ENCODE measurements at regions not wholly inside any gene's neighbourhood (a gene's known extent, or its start where the extent isn't known, plus 50 kb on each side); places are given as distances from the start of the nearest gene placed in this dataset.
"Not testable (repeated sequence)": the region's sequence is repeated elsewhere in the genome, so short reads cannot be mapped to it uniquely, and the experiment has no call there.

GRCh38 chr11:98710986-98711385 is 309.8 kb upstream of the CNTN5 start:
- no peak overlapping the region for H3K4me3 ChIP-seq
- no peak overlapping the region for H3K27ac ChIP-seq

GRCh38 chr11:98720951-98721350 is 299.8 kb upstream of the CNTN5 start:
- Histone ChIP-seq H3K4me3 (no peak overlapping the region), H3K27ac (no peak overlapping the region)

DNA sequence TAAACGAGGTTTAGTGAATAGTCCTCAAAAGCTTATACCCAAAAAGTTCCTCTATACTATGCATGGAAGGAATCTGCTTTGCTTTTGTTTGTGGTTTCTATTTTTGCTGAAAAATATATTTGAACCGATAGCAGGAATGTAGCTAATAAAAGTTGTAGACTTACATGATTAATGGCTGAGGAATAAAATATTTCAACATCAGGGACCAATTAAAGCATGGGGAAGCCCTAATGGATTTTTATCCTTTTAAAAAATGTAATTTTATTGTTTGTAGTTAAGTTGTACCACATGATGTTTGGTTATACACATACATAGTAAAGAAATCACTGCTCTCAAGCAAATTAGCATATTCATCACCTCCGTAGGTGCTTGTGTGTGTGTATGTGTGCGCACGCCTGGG is 295.3 kb upstream of the CNTN5 start:
- H3K27ac ChIP-seq: no peak overlapping the region
- no peak overlapping the region for H3K4me3 ChIP-seq

- Histone ChIP-seq H3K4me3 (no peak overlapping the region), H3K27ac (no peak overlapping the region)
These were observed 292.3 kb upstream of the CNTN5 start for GRCh38 chr11:98728421-98728820.

GRCh38 chr11:98729118-98729517 is 291.6 kb upstream of the CNTN5 start:
- no peak overlapping the region for H3K27ac ChIP-seq
- H3K4me3 ChIP-seq: no peak overlapping the region

DNA sequence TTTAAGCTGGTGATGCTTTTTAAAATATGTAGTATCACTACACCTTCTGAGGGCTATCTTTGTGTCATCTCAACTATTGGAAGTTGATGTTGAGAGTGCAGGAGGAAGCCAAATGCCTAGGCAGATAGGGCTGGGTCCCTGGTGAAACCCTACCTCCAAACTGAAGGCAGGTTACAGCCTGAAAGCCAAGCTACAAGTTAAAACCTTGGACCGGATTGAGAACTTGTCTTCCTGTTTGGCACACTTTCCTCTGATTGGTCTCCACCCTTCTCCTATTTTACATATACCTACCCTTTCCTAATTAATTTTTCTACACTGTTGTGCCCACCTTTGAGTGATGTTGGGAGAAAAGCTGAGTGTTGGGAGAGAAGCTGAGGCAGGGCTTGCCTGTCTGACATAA is 287.8 kb upstream of the CNTN5 start:
- H3K27ac ChIP-seq: no peak overlapping the region
- no peak overlapping the region for H3K4me3 ChIP-seq

- not testable (repeated sequence) for H3K4me3 ChIP-seq, H3K27ac ChIP-seq
These were observed 287.4 kb upstream of the CNTN5 start for GRCh38 chr11:98733378-98733777.

DNA sequence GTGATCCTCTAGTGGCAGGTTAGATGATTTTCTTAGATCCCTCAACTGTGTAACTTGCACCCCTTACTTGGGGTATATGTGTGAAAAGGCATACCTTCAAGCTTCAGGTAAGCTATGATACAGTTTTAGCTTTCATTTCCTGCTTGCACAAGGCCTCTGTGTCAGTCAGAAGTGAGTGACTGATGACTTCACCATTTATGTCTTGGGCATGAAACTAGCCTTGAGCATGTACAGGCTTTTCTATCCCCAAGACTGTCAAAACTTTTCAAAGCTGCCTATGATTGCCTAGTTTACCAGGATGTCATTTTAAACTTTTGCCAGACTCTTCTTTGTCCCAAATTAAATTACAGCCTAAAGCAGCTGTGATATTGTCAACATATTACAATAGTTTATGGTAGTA is 286.1 kb upstream of the CNTN5 start:
- H3K4me3 ChIP-seq: no peak overlapping the region
- H3K27ac ChIP-seq: no peak overlapping the region

DNA sequence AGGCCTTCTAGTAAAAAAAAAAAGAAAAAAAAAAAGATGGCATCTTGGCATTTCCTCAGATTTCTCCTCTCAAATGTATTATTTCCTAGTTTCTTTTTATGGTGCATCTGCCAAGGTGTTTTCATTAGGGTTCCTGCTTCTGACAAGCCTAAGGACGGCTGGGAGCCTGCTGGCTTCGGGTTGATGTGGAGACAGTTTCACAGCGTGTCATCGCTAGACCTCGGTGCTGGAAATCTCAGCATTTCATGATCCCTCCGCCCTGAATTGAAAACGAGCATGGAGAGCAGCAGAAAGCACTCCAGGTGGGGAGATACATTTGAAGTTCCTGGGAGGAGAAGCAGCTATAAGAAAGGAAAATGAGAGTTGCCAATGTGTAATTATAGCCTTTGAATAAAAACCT is 283.9 kb upstream of the CNTN5 start:
- Histone ChIP-seq H3K4me3 (no peak overlapping the region), H3K27ac (no peak overlapping the region)

DNA sequence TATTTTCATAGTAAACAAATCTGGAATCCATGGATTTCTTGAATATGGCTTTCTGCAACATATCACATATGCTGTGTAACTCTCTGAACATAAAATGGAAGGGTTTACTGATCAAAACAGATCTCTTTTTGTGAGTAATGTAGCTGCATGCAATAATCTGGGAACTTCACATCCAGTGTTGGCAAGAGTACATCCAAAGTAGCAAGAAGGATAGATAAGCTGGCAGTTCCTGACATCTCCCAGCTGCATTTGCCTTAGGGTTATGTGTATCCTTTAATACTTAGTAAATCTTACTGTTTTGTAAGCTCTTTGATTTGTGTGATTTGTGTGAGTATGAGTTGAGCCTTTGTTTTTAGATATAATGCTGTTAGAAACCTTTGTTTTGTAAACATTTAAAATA is 280.4 kb upstream of the CNTN5 start:
- H3K27ac ChIP-seq: no peak overlapping the region
- no peak overlapping the region for H3K4me3 ChIP-seq

DNA sequence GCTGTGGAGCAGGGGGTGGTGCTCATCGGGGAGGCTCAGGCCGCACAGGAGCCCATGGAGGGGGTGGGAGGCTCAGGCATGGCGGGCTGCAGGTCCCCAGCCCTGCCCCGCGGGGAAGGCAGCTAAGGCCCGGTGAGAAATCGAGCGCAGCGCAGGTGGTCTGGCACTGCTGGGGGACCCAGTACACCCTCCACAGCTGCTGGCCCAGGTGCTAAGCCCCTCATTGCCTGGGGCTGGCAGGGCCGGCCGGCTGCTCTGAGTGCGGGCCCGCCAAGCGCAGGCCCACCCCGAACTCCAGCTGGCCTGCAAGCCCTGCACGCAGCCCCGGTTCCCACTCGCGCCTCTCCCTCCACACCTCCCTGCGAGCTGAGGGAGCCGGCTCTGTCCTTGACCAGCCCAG is 257.3 kb upstream of the CNTN5 start:
- H3K4me3 ChIP-seq, H3K27ac ChIP-seq: not testable (repeated sequence)

GRCh38 chr11:98766903-98767302 is 253.8 kb upstream of the CNTN5 start:
- H3K27ac ChIP-seq: no peak overlapping the region
- no peak overlapping the region for H3K4me3 ChIP-seq

GRCh38 chr11:98770046-98770445 is 250.7 kb upstream of the CNTN5 start:
- not testable (repeated sequence) for H3K27ac ChIP-seq, H3K4me3 ChIP-seq

DNA sequence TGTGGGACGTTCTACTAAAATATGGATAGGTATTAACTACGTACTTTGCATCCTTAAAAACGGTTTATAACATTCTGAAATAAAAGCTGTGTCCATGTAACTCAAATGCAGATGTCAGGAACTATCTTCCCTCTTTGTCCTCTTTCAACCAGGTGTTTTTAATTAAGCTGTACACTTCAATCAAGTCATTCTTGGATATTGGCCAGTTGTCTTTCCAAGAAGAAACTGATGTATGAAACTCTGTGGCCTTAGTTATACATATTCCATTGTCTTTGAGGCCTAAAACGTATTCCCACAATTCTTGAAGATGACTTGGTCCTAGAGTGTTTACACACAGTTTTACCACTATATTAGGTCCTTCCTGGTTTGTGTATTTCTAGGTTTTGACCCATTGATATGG is 249.0 kb upstream of the CNTN5 start:
- H3K4me3 ChIP-seq: no peak overlapping the region
- H3K27ac ChIP-seq: no peak overlapping the region

DNA sequence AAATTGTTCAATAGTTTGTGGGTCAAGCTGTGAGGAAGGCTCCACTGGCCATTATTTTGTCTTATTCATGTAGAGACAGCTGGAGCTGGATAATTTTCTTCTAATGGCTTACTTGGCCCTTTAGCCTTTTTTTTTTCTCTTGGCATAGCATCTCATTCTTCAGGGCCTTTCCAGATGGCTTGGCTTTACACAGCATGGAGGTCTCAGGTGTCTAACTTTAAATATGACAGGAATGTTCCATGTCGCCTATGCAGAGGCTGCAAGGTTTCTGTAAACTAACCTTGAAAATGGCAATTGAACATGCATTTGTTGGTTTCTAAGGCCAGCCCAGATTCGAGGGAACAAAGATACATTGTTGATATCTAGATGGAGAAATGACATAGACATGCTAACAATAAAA is 247.9 kb upstream of the CNTN5 start:
- H3K27ac ChIP-seq: no peak overlapping the region
- no peak overlapping the region for H3K4me3 ChIP-seq

GRCh38 chr11:98793276-98793675 is 227.5 kb upstream of the CNTN5 start:
- no peak overlapping the region for H3K27ac ChIP-seq
- H3K4me3 ChIP-seq: no peak overlapping the region

- no peak overlapping the region for H3K27ac ChIP-seq
- no peak overlapping the region for H3K4me3 ChIP-seq
These were observed 222.4 kb upstream of the CNTN5 start for GRCh38 chr11:98798333-98798732.

- no peak overlapping the region for H3K27ac ChIP-seq
- no peak overlapping the region for H3K4me3 ChIP-seq
These were observed 220.1 kb upstream of the CNTN5 start for GRCh38 chr11:98800696-98801095.

- Histone ChIP-seq H3K27ac (no peak overlapping the region), H3K4me3 (no peak overlapping the region)
These were observed 191.6 kb upstream of the CNTN5 start for GRCh38 chr11:98828986-98829708.

- Histone ChIP-seq H3K27ac (no peak overlapping the region), H3K4me3 (no peak overlapping the region)
These were observed 190.8 kb upstream of the CNTN5 start for GRCh38 chr11:98829971-98830370.

- H3K27ac ChIP-seq: no peak overlapping the region
- H3K4me3 ChIP-seq: no peak overlapping the region
These were observed 186.0 kb upstream of the CNTN5 start for GRCh38 chr11:98834776-98835175.

DNA sequence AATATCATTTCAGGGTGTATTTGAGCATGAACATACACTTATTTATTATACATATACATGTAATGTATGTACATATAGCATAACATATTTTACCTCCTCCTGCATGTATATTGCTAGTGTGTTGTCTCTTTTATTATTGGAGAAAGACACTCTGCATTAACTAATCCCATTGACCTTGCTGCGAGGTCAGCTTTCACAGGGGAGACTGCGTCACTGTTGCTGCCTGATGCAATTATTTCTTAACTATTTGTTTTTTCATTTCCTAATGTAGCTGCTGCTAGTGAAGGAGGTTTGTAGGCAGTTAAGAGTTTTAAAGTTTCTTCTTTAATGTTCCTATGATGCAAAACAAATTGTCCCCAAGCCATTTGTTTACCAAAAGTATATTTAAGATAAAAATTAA is 185.4 kb upstream of the CNTN5 start:
- Histone ChIP-seq H3K4me3 (no peak overlapping the region), H3K27ac (no peak overlapping the region)
